ENCODE measurements at regions not wholly inside any gene's neighbourhood (a gene's known extent, or its start where the extent isn't known, plus 50 kb on each side); places are given as distances from the start of the nearest gene placed in this dataset.

GRCh38 chr5:125554355-125554754 is 807.9 kb upstream of the ZNF608 start:
- no peak for DNase-seq (ENCODE audit: low spot score)

DNA sequence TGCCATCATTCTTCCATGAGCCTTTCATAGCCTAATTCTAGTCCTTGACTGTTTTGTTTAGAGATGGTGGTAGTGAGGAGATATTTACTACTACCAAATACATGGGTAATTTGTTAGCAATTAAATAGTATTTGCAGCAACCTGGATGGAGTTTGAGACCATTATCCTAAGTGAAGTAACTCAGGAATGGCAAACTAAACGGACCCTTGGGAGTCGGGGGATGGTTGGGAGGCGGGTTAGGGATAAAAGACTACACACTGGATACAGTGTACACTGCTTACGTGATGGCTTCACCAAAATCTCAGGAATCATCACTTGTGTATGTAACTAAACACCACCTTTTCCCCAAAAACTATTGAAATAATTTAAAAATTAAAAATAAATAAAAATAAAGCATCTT is 809.2 kb upstream of the ZNF608 start:
- no peak for DNase-seq (ENCODE audit: low spot score)

DNA sequence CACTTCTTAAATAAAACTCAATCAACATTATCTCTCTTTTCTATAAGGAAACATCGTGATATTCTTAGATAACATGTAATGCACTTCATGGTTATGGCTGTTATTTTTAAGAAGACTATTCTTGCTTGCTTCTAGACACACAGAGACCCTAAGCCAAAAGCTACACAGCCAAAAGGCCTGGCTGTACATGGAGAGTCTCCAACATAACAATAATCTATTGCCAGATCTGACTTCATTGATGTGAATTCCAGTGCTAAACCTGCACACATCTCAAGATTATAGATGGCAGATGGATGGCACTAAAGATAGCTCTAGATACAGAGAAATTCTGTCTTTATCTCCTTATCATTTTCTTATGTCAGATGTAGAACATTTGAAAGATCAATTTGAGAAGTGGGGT is 811.6 kb upstream of the ZNF608 start:
- no peak for DNase-seq (ENCODE audit: low spot score)

DNA sequence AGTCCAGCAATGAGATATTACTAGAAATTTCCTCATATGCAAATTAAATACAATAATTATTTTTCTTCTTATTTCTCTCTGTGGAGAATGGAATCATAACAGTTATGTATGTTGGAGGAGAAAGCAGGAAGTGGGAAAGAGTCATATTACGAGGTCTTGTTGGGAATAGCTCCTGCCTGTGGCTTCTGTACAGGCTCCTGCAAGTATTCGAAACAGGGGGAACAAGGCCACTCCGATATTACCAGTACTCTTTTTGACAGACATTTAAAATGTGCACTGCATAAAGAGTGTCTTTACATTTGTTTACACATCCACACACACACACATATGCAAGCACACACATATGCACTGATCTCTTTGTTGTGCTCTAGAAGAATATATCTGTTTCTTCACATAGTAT is 812.0 kb upstream of the ZNF608 start:
- DNase-seq (ENCODE audit: low spot score): no peak

DNA sequence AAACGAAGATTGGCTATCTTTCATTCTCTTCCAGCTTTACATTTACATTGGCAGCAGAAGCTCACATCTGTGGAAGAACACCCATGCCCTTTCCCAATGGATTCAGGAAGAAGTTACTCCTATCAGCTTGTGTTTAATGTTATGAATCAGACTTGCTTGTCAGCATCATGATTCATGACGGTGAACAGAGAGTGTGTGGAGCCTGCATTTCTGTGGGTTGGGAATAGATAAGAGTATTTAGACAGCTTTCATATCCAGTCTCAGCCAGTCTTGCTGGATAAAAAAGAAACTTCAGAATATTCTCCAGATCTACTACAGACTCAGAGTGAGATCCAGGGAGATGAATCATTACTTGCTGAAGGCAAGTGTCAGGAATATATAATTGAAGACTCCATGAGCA is 812.9 kb upstream of the ZNF608 start:
- DNase-seq (ENCODE audit: low spot score): peak; percentile 38

DNA sequence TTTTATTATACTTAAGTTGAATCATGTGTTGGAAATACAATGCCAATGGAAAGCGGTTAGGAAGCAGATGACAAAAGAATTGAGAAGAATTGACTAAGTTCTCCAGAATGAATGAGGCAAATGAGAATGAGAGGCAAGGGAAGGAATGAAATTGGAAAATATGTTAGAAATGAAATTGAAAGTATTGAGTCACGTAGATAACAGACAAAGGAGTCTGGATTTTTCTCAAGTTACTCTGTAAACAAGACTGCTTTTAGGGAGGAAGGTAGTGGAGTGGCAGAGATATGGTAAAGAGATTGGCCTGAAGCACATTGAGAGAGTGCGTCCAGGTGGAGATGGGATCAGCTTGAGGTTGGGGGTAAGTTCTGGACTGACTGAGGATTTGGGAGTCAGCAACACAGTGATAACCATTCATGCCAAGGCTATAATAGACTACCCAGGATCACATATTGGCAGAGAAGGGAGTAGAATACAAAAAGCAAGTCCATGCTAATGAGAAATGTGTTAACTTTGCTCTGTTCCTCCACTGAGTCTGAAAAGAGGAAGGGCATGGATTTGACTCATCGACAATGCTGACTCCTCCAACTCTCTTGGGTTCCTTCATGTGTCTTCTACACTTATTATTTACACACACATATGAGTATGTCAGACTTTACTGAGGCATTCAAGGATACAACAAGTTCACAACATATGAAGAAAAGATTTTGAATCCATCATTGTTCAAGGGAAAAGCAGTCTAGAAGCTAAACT is 814.2 kb upstream of the ZNF608 start:
- no peak for DNase-seq (ENCODE audit: low spot score)

DNA sequence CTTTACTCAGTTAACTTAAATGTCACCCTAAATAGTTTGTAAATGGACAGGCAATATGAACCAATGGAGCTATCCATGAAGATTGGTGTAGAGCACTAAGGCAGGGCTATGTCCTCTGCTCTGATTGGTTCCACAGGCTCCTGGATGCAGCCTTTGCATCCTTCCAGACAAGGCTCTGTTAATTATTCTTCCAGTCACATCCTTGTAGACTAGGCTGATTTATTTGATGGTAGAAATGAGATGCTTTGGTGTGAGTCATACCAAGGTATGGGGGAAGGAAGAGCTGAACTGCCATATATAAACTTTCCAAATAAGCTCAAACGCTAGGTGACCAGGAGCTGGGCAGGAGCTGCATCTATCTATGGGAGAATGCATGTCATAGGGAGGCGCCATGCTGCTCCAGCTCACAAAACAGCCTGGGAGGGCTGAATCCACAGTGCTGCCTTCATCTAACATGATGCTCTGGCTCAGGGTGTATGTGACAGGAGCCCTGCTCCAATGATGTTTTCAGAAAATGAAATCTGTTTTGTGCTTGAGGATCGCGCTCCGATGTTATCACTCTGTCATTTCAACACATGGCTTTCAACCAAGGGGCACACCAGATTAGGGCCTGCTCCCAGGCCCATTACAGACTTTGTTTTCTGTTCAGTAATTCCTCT is 818.0 kb upstream of the ZNF608 start:
- no peak for DNase-seq (ENCODE audit: low spot score)

DNA sequence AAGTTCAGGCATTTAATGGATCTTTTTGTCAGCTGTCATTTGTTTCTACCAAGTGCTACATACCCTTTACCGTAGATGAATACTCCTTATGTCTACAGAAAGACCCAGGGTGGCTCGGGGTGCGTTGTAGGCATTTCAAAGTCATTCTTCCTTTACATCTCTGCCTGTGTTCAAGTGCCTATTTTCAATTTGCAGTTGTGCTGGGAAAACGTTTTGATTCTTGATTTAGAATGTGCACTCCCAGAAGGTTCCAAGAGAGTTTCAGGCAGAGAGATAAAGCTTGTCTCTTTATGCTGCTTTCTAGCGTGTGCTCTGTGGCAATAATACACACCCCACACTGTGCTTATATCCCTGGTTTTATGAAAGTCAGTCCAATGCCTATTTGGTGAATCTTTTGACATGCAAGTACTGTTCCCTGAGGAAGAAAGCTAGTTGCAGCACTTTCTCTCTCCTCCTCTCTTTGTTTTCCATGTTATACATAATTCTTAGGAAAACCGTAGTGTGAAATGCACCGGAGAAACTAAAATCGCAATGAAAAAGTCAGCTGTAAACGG is 828.1 kb upstream of the ZNF608 start:
- no peak for DNase-seq (ENCODE audit: low spot score)

- no peak for DNase-seq (ENCODE audit: low spot score)
Observed at GRCh38 chr5:125575171-125575890, 828.9 kb upstream of the ZNF608 start.

DNA sequence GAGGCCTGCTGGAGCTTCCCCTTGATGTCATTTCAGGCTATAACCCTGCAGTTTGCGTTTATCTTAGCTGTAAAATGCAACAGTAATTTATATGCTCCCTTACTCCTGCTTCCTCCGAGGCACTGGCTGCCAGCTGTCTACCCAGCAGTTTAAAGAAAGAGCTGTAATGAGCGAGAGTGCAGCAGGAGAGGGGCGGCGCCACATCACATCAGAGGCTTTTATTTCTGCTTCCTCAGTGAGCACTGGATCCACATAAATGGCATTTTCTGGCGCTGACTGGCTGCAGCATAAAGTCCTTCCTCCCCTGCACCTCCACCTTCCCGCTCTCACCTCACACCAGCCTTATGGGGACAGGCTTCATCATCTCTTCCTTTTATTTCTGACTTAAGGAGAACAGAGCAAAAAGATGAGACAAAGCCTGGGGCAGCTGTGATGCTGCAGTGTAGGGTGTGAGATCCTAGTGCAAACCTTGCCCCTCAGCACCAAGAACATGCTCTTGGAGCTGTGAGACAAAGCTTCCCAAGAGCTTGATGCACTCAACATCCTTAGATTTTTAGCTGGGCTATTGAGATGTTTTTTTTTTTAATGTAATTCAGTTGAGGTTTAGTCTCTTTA is 829.6 kb upstream of the ZNF608 start:
- DNase-seq (ENCODE audit: low spot score): no peak

DNA sequence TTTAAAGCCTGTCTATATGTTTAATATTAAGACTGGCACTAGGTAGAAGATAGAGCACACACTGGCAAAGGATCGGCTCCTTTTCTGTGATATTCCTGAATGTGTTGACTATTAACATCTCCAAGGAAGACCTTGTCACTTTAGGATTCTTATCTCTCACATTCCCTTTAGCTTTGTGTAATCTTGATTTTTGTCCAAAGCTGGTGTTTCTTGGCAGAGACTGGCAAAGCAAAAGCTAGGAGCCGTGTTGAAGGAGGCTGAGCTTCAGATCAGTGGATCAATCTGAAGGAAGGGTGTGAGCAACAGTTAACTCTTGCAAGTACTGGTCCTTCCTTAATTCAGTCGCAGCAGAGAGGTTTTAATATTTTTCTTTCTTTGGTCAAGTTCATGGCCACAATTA is 830.4 kb upstream of the ZNF608 start:
- DNase-seq (ENCODE audit: low spot score): no peak

DNA sequence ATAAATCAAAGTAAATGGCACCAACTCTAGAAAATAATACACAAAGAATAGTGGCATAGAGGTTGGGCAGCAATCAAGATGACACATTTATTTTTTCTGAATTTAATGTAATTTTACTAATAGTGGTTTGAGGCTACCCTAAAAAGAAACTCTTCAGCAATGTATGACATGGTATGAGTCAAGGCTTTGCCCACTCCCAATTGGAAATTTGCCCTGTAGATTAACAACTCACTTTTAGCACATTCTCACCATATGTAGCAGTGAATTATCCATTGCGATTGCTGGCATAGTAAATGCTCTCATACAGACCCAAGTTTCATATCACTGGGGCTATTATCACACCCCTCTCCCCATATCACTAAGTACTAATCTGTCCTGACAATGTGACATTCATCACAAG is 832.1 kb upstream of the ZNF608 start:
- no peak for DNase-seq (ENCODE audit: low spot score)

GRCh38 chr5:125579182-125579581 is 832.7 kb upstream of the ZNF608 start:
- DNase-seq (ENCODE audit: low spot score): no peak

- DNase-seq (ENCODE audit: low spot score): no peak
Observed at GRCh38 chr5:125581311-125581710, 834.9 kb upstream of the ZNF608 start.

GRCh38 chr5:125582352-125582751 is 835.9 kb upstream of the ZNF608 start:
- no peak for DNase-seq (ENCODE audit: low spot score)

DNA sequence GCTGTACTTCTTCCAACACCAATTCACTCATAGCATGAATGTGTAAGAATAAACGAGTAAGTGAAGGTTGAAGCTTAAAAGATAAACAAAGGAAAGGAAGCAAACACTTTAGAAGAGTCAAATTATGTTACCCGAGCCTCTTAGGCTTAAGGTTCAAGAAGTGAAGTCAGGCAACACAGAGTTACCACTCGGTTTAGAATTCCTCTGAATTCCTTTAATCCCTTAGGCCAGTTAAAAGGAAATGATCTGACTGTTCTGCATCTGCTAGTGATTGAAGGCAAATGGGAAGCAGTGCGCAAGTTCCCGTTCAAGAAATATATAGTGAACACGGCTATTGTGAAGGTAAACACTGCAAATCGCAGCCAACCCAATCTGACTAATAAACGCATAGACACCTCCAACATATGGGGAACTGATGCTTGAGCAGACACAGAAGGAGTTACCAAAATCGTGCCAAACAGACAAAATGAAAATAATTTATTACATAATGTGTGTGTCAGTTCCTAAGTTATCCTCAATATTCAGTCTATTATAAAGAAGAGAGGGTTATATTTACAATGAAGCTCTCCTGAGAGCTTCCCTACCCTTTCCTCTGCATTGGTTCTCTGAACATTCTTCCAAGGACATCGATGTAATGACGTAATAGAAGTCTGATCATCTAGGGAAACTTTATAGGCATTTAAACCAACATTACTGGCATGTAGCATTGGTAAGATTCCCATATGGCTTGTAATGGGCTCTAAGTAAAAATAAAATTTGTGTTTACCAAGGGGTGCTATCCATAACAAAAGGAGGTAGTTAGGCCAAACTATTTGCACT is 837.1 kb upstream of the ZNF608 start:
- DNase-seq (ENCODE audit: low spot score): no peak

- no peak for DNase-seq (ENCODE audit: low spot score)
Observed at GRCh38 chr5:125584140-125584520, 837.7 kb upstream of the ZNF608 start.

- DNase-seq (ENCODE audit: low spot score): no peak
Observed at GRCh38 chr5:125587631-125588030, 835.6 kb upstream of the GRAMD2B start.

- DNase-seq (ENCODE audit: low spot score): no peak
Observed at GRCh38 chr5:125592856-125593255, 830.4 kb upstream of the GRAMD2B start.

DNA sequence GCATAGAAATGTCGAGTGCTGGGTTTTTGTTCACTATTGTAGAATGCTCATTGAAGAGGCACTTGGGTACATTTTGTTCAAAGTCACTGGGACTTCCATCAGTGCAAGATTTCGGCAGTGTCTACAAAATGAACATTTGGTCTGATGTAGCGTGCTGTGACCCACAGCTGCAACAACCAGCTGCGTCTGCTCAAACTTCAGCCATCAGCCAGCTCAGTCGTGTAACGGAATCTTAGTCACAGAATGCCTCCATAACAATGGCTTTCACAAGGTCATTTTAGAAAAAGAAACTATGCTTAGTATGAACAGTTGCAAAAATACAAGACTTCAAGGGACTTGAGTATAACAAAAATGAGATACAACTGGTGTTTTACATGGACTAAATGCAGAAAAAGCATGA is 828.1 kb upstream of the GRAMD2B start:
- peak; percentile 38 for DNase-seq (ENCODE audit: low spot score)

- DNase-seq (ENCODE audit: low spot score): no peak
Observed at GRCh38 chr5:125595845-125596244, 827.4 kb upstream of the GRAMD2B start.
